NCI-H146 (cell line): ENCODE measurements at regions not wholly inside any gene's neighbourhood (a gene's known extent, or its start where the extent isn't known, plus 50 kb on each side); places are given as distances from the start of the nearest gene placed in this dataset.

Experiments used
- DNase-seq: peaks from one replicate; lab custom pipeline; 2025; lab: John Stamatoyannopoulos, UW

DNA sequence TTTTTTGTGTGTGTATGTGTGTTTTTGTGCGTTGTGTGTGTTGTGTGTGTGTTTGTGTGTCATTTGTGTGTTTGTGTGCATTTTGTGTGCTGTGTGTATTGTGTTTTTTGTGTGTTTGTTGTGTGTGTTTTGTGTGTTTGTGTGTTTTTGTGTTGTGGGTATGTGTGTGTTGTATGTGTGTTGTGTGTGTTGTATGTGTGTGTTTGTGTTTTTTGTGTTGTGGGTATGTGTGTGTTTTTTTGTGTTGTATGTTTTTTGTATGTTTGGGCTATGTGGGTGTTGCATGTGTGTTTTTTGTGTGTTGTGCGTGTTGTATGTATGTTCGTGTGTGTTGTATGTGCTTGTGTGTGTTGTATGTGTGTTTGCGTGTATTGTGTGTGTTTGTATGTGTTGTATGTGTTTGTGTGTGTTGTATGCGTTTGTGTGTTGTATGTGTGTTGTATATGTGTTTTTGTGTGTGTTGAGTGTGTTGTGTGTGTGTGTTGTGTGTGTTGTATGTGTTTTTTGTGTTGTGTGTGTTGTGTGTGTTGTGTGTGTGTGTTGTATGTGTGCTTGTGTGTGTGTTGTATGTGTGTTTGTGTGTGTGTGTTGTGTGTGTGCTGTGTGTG is 275.3 kb downstream of the HRH4 start:
- no peak for DNase-seq

DNA sequence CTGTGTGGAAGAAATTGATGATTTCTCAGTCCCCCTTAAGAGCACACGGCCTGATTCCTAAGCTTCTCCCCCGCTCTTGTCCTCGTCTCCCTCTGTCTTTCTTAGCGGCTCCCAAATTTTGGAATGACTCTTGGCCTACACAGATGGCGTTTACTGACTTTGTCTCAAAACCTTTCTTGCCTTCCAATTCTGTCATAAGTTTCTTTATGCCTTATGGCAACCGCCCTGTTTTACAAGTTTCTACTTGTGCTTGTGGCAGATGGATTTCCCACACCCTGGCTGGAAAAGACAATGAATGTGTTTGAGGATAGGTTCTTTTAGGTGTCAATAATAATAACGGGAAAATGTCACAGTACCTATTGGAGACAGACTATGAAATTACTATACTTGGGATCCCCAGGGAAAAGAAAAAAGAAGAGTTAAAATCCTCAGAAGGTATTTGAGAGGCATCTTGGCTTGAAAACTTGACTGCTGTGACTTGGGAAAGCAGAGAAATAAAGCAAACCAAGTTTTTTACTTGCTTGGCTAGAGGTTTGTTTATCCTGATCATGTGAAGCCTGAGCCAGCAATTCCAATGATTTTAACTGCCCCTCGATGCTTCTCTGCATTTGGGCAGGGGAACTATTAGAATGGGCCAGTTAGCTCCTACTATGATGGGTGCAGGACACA is 276.4 kb downstream of the HRH4 start:
- no peak for DNase-seq

DNA sequence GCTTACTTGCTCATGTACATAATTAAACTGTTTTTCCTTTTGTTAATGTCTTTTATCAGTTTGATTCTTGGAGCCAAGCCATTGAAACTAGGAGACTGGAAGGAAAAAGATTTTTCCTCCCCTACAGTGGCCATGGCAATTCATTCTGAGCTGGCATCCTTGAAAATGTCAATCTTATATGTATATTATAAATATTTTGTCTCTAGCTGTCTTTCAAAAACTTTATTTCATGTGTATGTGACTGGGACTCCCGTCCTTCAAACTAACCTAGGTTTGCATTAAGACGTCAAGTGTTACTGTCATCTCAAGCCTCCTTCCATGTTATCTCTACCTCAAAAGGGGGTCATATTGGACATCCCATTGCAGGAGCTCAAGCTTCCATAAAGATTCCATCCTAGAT is 280.4 kb downstream of the HRH4 start:
- DNase-seq, result no peak

DNA sequence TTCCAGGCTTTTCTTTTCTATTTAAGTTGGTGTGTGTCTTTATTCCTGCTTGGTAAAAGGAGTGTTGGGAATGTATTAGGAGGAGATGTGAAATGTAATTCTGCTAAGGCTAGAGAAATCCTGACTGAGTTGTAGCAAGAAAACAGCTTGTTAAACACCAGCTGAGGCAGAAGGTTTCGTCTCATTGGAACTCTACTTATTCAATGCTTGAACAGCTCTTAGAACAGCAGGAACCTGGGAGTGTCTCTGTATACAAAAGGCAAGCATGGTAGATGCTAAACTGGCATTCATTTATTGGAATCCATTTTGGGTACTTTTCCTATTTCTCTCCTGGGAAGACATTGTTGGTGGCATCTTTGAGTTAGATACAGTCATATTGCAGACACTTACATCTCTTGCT is 280.9 kb downstream of the HRH4 start:
- no peak for DNase-seq

DNA sequence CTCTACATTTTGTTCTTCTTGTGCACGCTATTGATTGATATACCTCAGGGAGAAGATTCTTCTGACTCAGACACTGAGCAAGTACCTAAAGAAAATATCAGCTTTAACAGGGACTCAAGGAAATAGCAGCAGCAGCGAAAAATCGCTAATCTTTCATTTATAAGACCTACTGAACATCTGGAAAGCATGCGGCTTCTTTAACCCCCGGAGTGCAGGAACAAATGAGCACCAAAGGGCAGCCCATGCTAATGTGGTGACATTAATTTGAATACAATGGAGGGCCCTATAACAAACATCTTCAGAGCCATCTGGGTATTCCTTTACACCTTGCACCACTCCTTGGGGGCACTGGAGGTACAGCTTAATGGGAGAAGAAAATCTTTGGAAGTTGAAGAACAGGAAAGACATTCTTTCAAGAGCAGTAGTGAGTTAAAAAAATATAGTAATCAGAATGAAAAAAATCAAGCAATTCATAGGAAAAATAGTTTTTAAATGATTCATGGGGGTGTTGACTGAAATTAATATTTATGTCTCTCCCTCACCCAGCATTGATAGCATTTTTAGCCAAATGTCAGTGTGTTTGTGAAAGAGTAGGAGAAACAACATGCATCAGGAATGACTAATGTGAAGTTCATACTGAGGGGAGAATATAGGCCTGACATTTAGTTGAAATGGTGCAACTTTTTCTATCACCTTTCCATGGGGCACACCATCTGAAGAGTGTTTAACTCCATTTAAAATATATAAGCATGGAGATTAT is 281.7 kb downstream of the HRH4 start:
- no peak for DNase-seq

DNA sequence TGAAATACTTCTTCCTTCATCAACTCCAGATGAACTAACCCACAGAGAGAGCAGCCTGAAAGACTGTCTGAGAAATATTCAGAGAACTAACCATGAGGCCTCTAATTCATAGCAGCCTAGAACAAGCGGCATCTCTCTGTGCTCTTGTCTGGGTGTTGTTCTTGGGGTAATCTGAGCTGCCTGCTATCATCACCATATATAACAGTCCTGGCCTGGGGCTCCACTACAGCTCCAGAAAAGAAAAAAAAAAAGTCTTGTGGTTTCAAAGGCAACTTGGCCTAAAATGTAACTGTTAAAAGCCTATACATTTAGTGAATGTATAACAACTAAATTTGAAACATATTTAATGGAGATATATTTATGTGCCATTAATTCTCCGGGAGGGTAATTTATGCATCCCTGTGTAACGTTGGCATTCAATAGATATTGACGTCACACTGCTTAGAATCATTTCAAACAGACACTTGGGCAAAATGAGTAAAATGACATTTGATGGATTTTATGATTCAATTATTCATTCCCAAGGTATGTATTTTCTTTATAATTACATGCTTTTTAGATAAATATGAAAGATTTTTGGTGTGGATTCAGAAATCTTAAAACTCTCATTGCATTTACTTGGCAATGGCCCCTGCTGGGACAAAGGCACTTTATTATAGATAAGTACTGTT is 294.3 kb downstream of the HRH4 start:
- no peak for DNase-seq

DNA sequence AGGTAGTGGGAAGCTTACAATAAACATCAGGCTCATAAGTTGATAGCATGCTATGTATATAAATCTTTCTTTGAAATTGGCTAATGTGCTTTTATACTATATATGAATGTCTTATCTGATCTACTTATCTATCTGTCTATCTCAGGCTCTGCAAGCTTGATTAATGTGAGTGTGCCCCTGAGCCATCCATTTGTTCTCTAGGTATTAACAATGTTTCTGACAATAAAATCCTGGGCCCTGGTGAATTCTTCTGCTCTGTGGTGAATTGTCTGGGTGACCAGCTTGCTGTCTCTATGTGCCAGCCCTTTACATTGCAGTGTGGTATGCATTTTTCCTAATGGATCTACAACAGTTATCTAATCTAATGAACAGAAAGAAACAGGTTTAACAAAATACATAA is 295.9 kb downstream of the HRH4 start:
- DNase-seq, result no peak

DNA sequence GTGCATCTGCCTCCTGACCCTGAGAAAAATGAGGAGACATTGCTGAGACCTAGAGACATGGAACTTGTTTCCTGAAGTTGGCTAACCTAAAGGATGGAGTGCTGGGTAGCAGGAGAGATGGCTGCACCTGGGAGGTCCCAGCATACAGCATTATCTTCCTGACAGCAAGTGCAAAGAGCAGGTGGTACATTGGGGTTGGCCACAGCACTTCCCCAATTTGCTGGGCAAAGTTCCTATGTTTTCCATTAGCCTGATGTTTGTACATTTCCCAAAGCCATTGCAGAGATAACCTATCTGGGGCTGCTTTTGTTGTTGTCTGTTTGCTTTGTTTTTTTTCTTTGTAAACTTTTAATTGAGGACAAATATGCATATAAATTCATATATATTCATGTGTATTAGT is 296.7 kb downstream of the HRH4 start:
- DNase-seq, result no peak

DNA sequence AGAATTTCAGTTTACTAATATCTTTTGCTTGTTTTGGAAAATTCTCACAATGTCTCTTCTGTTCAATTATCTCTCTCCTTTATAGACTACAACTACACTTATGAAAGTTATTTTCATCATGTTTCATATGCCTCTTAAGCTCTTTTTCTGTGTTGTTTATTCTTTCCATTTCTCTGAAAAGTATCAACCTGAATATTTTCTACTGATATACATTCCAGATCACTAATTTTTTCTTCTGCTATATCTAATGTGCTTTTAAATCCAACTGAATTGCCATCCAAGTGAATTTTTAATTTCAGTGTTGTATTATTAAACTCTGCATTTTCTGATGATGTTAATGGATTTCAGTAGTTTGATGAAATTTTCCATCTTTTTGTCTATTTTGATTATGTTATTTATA is 301.3 kb downstream of the HRH4 start:
- DNase-seq, result no peak

DNA sequence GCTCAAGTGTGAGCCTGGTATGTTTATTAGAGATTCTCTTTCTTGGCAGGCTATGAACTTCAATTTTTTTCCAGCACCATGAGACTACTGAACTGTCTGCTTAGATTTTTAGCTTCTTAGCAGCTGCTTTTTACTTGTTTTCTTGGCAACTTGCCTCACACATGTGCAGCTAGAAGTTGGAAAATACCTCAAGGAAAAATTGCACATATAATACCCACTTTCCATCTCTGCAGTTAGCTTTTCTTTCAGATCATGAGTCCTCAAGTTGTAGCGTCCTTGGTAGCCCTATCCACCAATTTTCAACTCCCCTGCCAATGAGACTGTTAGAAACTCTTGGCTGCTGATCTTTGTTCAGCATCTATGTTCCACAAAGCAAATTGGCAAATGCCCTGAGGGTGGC is 302.1 kb downstream of the HRH4 start:
- no peak for DNase-seq

DNA sequence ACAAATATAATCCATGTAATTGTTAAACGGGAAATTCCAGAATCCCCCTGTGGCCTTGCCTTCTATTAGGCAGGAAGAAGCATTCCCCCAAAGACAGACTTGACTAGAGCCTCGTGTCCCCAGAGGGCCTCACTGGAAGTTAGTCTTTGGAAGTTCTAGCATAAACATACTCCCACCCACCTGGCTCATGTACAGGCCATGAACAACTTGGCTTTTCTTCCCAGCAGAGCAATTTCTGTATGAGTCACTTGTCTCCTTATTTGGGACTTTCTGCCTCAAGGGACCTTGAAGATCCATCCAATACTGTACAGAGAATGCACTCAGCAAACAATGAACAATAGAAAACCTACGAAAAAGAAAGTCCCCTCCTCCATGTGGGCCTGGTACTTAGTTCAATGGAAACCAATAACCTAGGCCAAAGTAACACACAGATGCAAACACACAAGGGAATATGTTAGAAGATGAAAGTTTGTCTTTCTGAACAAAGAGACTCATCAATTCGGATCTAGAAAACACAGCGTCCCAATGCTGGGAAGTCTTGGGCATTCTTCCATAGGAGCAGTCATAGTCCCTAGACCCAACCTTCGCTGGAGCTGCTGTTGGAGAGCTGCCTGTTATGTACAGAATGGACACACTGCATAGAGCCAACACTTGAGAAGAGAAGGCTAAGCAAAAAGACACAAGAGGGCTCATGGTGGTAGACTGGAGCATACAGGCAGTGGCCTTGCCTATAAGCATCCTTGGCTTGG is 303.5 kb downstream of the HRH4 start:
- DNase-seq, result no peak

DNA sequence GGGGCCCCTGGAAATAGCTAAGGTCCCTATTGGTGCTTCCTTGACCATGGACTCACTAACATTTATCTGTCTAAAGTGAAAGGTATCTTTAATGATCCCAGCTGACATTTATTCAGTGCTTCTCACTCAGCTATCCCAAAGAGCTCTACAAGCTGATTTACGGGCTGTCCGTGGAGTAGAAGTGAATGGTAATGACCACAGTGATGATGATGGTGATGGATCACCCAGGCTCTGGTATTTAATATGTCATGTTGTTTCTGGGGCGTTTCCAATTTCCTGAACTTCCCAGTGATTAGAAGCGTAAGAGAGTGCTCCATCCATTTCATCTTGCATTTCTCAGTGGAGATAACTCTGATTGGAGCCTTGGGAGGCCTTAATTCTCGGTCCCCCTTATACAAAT is 304.3 kb downstream of the HRH4 start:
- no peak for DNase-seq

DNA sequence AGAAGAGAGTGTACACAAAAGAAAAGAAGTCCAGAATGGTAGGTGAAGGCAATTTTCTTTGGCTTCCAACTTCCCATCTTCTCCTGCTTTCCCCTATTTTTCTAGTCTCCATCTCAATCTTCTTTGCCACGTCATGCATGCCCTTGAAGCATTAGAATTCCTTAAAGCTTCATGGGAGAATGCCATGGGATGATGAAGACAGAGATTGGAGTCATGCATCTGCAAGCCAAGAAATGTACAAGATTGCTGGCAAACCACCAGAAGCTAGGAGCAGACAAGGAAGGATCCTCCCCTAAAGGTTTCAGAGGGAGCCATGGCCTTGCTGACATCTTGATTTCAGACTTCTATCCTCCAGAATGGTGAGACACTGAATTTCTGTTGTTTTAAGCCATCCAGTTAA is 305.9 kb downstream of the HRH4 start:
- no peak for DNase-seq

DNA sequence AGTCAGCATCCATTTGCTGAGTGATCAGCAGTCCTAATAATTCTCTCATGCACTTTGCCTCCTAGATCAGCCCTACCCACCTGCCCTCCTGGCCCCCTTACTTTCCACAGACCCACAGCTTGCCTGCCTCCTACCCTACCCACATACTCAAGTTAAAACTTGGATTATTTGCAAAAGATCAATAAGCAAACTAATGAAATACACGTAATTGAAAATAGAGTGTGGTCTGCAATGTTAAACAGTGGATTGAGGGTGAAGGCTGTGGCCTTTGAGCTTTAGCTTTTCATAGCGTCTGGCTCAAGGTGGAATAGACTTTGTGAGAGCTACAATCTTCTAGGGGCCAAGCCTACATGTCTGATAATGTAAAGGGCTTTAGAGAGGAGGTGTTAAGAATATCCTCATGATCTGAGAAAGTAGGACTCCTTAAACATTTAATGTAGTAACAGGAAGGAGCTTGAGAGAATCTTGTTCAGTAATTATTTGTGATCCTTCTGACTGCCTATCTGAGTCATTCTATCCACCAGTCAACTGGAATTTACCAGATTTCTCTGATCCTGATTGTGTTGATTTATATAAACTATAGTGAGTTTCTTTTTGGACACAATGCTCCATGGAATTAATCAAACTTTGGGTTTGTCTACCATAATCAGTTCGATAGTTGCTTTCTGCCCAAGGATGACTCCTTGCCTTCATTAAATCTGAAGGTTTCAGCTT is 310.0 kb downstream of the HRH4 start:
- DNase-seq, result no peak

DNA sequence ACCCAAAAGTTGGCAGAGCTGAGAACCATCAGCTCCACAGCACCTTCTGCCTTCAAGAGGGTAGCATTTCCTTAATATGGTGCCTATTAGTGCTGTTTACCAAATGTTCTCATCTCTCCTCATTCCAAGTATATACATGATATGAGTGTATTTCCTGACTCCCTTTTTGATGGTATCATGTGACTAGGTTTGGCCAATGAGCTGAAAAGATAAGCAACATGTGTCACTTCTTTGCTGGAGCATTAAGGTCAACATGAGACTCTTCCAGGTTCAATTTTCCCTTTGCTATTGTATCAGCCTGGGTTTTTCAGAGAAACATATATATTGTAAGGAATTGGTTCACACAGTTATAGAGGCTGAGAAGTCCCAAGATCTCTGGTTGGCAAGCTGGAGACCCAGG is 310.9 kb downstream of the HRH4 start:
- no peak for DNase-seq

DNA sequence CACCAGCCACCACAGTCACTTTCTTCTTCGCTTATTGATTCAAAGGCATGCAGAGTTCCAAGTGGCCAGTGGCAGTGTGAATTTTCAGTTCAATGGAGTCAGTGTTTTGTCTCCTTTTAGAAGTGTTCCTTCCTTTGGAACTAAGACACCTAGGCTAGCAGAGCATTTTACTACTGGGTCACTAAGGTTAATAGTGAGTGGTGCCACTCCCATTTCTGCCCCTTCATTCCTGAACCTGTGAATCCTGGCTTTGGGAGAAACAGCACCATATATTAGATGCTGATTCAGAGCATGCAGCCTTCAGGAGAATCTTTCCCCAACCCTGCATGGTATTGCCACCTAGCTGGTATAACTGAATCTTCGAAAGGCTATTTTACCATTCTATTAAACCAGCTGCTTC is 312.7 kb downstream of the HRH4 start:
- DNase-seq, result no peak

DNA sequence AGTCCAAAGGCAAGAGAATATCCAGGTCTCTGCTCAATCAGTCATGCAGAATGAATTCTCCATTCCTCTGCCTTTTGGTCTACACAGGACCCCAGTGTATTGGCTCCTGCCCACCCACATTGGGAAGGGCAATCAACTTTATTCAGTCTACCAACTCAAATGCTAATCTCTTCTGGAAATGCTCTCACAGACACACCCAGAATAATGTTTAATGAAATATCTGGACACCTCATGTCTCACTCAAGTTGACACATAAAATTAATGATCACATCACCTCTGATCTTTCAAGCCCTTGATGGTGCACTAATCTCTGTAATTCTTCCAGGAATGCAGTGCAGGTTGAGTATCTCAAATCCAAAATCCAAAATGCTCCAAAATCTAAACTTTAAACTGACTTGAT is 315.6 kb downstream of the HRH4 start:
- DNase-seq, result no peak

DNA sequence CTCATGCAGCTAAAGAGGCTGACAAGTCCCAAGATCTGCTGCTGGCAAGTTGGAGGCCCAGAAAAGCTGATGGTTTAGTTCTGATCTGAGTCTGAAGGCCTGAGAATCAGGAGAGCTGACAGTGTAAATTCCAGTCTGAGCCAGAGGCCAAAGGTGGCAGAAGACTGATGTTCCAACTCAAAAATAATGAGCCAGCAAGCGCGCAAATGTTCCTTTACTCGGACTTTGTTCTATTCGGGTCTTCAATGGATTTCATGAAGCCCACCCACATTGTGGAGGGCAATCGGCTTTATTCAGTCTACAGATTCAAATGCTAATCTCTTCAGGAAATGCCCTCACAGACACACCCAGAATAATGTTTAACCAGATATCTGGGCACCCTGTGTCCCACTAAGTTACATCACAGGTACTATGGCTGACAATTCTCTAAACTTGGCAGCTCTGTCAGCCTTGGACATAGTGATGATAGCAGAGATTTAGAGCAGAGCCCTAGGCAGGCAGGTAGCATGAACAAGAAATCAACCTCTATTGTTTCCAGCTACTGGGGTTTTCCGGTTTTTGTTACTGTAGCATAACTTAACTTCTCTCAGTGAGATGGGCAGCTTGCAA is 318.5 kb downstream of the HRH4 start:
- DNase-seq, result no peak

DNA sequence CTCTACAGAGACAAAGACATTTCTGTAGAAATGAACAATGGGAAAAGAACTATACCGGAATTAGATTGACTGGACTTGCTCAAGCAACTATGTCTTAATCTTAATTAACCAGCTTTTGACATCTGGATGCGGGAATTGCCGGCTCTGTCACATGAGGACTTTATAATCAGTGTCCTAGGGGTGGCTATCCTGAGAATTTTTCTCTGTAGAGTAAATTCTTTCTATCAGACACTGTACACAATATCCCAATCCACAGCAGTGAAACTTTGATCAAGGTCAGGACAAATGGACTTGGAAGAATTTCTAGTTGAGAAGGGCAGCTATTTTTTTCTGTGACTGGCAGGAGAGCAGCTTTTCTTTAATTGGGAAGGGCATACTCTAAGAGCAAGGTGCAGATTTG is 322.1 kb downstream of the HRH4 start:
- DNase-seq, result no peak

DNA sequence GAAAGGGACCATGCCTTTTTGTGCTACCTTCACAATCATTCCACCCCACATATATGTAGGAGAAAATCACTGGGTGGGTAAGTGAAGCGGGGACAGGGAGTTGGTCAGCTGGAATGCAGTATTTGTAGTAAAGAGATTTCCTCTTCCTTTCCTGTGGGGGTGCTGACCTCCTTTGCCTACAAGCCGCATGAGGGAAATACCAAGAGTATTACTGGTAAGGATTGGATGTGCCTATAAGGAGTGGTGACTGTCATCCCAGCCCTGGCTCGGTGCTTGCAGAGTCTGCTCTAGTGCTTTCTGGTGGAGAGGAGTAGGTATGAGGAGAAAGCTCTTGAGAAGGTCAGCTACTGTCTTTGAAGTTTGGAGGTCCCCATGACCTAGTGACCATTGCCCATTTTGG is 324.6 kb downstream of the HRH4 start:
- DNase-seq, result no peak

DNA sequence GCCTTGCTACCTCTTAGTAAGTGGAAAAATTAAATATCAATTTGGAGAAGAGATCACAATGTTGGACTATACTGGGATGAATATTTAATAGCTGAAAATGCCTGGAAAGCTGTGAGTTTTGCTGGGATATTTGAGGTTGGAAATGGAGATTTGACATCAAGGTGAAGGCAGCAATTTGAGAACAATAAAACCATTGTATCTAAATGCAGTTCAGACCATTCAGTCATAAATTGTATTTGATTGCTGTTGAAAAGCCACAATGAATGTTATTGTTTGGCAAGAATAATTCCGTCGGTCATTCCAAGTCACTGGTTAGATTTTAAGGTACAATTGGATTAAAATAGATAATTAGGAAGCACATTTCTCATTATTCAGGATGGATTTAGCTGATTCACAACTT is 325.6 kb downstream of the HRH4 start:
- no peak for DNase-seq
